ENCODE measurements at regions not wholly inside any gene's neighbourhood (a gene's known extent, or its start where the extent isn't known, plus 50 kb on each side); places are given as distances from the start of the nearest gene placed in this dataset.

DNA sequence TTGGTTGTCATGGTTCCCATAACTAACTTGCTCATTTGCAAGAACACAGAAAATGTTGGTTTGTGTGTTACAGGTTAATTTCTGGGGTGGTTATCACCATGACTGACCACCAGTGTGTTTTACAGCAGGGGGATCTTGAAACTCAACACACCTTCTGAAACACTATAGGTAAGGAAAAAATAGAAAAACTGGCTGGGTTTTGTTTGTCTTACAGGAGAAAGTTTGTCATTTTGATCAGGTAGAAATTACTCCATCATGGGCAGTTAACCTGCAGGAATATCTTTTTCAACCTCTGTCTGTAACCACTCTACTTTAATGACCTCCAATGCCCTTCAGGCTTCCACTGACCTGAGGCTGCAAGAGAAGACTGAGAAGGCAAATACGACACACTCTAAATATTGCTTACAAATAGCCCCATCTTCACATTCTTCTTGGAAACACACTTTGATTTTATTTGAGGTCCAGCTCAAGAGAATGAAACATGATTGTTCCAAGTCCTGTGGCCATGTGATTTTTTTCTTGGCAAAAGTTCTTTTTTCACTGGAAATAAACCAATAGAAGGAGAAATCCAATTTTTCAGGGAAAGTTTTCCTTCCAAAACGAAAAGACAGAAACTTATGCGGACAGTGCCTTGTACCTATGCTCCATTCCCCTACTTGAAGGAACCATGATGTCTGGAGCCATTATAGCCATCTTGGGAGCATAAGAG, 428.7 kb upstream of the SALL1 start:
- H3K4me1 Mint-ChIP-seq = peaks cover 12% of the 10 kb centered on the region; the same call in 2 of the 3 replicates
- Histone ChIP-seq H4K20me1 (replicated peaks; ENCODE audit: insufficient read depth) (no peaks in the 10 kb centered on the region), H3K4me3 (no peak overlapping the region), H3K4me2 (no peak overlapping the region), H2AFZ (no peak overlapping the region), H3K27ac (ENCODE audit: low read depth) (no peak overlapping the region), H3K36me3 (ENCODE audit: insufficient read depth) (no peaks in the 10 kb centered on the region), H3K4me1 (ENCODE audit: insufficient read depth) (peaks cover 17% of the 10 kb centered on the region), H3K27me3 (ENCODE audit: insufficient read depth) (no peaks in the 10 kb centered on the region), H3F3A (replicated peaks; ENCODE audit: low read depth) (no peaks in the 10 kb centered on the region), H3K9me2 (ENCODE audit: insufficient read depth) (no peaks in the 10 kb centered on the region), H3K79me2 (replicated peaks; ENCODE audit: insufficient read depth) (no peaks in the 10 kb centered on the region)
- no peaks in the 10 kb centered on the region for H3K27me3 Mint-ChIP-seq (ENCODE audit: insufficient read depth, low read depth, poor library complexity)
- H3K4me3 Mint-ChIP-seq = no peak overlapping the region
- ATAC-seq (no peak), DNase-seq (ENCODE audit: low spot score) (no peak)
- no peak overlapping the region for H3K27ac Mint-ChIP-seq
- no peaks in the 10 kb centered on the region for H3K9me3 Mint-ChIP-seq
- H3K36me3 Mint-ChIP-seq (ENCODE audit: low read depth) = no peaks in the 10 kb centered on the region
- TF ChIP-seq EZH2 (IDR thresholded peaks at IDR 0.05; ENCODE audit: low read depth, unreplicated experiment) (no peak), STAT1 (IDR thresholded peaks at IDR 0.05; ENCODE audit: unreplicated experiment) (no peak), POLR2AphosphoS5 (IDR thresholded peaks at IDR 0.05; ENCODE audit: low read depth) (no peak), ZNF331 (CRISPR knock-in tag; IDR thresholded peaks at IDR 0.05; ENCODE audit: low read depth) (no peak), NANOG (IDR thresholded peaks at IDR 0.05; ENCODE audit: borderline replicate concordance) (no peak), CREB1 (CRISPR knock-in tag; IDR thresholded peaks at IDR 0.05; ENCODE audit: low read depth) (no peak), ZNF114 (CRISPR knock-in tag; IDR thresholded peaks at IDR 0.05) (no peak), JUNB (IDR thresholded peaks at IDR 0.05; ENCODE audit: unreplicated experiment) (no peak), EZH2phosphoT487 (IDR thresholded peaks at IDR 0.05; ENCODE audit: unreplicated experiment) (no peak)
- TF ChIP-seq, protein P1, sequence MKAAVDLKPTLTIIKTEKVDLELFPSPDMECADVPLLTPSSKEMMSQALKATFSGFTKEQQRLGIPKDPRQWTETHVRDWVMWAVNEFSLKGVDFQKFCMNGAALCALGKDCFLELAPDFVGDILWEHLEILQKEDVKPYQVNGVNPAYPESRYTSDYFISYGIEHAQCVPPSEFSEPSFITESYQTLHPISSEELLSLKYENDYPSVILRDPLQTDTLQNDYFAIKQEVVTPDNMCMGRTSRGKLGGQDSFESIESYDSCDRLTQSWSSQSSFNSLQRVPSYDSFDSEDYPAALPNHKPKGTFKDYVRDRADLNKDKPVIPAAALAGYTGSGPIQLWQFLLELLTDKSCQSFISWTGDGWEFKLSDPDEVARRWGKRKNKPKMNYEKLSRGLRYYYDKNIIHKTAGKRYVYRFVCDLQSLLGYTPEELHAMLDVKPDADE (IDR thresholded peaks at IDR 0.05) = no peak
- TF ChIP-seq, protein P2, sequence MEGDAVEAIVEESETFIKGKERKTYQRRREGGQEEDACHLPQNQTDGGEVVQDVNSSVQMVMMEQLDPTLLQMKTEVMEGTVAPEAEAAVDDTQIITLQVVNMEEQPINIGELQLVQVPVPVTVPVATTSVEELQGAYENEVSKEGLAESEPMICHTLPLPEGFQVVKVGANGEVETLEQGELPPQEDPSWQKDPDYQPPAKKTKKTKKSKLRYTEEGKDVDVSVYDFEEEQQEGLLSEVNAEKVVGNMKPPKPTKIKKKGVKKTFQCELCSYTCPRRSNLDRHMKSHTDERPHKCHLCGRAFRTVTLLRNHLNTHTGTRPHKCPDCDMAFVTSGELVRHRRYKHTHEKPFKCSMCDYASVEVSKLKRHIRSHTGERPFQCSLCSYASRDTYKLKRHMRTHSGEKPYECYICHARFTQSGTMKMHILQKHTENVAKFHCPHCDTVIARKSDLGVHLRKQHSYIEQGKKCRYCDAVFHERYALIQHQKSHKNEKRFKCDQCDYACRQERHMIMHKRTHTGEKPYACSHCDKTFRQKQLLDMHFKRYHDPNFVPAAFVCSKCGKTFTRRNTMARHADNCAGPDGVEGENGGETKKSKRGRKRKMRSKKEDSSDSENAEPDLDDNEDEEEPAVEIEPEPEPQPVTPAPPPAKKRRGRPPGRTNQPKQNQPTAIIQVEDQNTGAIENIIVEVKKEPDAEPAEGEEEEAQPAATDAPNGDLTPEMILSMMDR (conservative IDR thresholded peaks at IDR 0.05; ENCODE audit: low read depth in 2 of 2) = no peak
- TF ChIP-seq, protein P3, sequence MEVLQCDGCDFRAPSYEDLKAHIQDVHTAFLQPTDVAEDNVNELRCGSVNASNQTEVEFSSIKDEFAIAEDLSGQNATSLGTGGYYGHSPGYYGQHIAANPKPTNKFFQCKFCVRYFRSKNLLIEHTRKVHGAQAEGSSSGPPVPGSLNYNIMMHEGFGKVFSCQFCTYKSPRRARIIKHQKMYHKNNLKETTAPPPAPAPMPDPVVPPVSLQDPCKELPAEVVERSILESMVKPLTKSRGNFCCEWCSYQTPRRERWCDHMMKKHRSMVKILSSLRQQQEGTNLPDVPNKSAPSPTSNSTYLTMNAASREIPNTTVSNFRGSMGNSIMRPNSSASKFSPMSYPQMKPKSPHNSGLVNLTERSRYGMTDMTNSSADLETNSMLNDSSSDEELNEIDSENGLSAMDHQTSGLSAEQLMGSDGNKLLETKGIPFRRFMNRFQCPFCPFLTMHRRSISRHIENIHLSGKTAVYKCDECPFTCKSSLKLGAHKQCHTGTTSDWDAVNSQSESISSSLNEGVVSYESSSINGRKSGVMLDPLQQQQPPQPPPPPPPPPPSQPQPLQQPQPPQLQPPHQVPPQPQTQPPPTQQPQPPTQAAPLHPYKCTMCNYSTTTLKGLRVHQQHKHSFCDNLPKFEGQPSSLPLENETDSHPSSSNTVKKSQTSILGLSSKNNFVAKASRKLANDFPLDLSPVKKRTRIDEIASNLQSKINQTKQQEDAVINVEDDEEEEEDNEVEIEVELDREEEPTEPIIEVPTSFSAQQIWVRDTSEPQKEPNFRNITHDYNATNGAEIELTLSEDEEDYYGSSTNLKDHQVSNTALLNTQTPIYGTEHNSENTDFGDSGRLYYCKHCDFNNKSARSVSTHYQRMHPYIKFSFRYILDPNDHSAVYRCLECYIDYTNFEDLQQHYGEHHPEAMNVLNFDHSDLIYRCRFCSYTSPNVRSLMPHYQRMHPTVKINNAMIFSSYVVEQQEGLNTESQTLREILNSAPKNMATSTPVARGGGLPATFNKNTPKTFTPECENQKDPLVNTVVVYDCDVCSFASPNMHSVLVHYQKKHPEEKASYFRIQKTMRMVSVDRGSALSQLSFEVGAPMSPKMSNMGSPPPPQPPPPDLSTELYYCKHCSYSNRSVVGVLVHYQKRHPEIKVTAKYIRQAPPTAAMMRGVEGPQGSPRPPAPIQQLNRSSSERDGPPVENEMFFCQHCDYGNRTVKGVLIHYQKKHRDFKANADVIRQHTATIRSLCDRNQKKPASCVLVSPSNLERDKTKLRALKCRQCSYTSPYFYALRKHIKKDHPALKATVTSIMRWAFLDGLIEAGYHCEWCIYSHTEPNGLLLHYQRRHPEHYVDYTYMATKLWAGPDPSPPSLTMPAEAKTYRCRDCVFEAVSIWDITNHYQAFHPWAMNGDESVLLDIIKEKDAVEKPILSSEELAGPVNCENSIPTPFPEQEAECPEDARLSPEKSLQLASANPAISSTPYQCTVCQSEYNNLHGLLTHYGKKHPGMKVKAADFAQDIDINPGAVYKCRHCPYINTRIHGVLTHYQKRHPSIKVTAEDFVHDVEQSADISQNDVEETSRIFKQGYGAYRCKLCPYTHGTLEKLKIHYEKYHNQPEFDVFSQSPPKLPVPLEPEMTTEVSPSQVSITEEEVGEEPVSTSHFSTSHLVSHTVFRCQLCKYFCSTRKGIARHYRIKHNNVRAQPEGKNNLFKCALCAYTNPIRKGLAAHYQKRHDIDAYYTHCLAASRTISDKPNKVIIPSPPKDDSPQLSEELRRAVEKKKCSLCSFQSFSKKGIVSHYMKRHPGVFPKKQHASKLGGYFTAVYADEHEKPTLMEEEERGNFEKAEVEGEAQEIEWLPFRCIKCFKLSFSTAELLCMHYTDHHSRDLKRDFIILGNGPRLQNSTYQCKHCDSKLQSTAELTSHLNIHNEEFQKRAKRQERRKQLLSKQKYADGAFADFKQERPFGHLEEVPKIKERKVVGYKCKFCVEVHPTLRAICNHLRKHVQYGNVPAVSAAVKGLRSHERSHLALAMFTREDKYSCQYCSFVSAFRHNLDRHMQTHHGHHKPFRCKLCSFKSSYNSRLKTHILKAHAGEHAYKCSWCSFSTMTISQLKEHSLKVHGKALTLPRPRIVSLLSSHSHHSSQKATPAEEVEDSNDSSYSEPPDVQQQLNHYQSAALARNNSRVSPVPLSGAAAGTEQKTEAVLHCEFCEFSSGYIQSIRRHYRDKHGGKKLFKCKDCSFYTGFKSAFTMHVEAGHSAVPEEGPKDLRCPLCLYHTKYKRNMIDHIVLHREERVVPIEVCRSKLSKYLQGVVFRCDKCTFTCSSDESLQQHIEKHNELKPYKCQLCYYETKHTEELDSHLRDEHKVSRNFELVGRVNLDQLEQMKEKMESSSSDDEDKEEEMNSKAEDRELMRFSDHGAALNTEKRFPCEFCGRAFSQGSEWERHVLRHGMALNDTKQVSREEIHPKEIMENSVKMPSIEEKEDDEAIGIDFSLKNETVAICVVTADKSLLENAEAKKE (CRISPR knock-in tag; IDR thresholded peaks at IDR 0.05) = no peak
- TF ChIP-seq, protein P4, sequence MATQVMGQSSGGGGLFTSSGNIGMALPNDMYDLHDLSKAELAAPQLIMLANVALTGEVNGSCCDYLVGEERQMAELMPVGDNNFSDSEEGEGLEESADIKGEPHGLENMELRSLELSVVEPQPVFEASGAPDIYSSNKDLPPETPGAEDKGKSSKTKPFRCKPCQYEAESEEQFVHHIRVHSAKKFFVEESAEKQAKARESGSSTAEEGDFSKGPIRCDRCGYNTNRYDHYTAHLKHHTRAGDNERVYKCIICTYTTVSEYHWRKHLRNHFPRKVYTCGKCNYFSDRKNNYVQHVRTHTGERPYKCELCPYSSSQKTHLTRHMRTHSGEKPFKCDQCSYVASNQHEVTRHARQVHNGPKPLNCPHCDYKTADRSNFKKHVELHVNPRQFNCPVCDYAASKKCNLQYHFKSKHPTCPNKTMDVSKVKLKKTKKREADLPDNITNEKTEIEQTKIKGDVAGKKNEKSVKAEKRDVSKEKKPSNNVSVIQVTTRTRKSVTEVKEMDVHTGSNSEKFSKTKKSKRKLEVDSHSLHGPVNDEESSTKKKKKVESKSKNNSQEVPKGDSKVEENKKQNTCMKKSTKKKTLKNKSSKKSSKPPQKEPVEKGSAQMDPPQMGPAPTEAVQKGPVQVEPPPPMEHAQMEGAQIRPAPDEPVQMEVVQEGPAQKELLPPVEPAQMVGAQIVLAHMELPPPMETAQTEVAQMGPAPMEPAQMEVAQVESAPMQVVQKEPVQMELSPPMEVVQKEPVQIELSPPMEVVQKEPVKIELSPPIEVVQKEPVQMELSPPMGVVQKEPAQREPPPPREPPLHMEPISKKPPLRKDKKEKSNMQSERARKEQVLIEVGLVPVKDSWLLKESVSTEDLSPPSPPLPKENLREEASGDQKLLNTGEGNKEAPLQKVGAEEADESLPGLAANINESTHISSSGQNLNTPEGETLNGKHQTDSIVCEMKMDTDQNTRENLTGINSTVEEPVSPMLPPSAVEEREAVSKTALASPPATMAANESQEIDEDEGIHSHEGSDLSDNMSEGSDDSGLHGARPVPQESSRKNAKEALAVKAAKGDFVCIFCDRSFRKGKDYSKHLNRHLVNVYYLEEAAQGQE (IDR thresholded peaks at IDR 0.05; ENCODE audit: unreplicated experiment) = no peak
